Erythroblast (primary cell): ENCODE measurements at regions not wholly inside any gene's neighbourhood (a gene's known extent, or its start where the extent isn't known, plus 50 kb on each side); places are given as distances from the start of the nearest gene placed in this dataset.

Experiments
- GATA1 ChIP-seq: IDR thresholded peaks from 2 replicates; pipeline ENCODE4 v1.6.1; 2011; ENCODE audit warnings: low read depth, mild to moderate bottlenecking, control low read depth, low read length, moderate library complexity
- POLR2A ChIP-seq: IDR thresholded peaks from 2 replicates; pipeline ENCODE4 v1.6.1; 2011; ENCODE audit warnings: mild to moderate bottlenecking, low read length

- TF ChIP-seq GATA1 (no peak), POLR2A (no peak)
These were observed 57.2 kb upstream of the BET1 start for GRCh38 chr7:94061326-94061725.
